Body of pancreas (tissue), 4 donors: ENCODE measurements at regions not wholly inside any gene's neighbourhood (a gene's known extent, or its start where the extent isn't known, plus 50 kb on each side); places are given as distances from the start of the nearest gene placed in this dataset.

Source experiments
- CTCF ChIP-seq, 7 experiments: fragments of 450-650 bp in 4 of 7; fragments of 200-600 bp in 3 of 7; sonication (generic) in 3 of 7; IDR thresholded peaks; one replicate each; pipeline ENCODE4 v1.5.1; 2016 to 2019; ENCODE audit warnings: antibody characterized with exemption in 7 of 7
- POLR2A ChIP-seq, 3 donors: fragments of 450-650 bp; IDR thresholded peaks; one replicate each; pipeline ENCODE4 v1.6.1; 2016; ENCODE audit warnings: antibody characterized with exemption in 3 of 3, mild to moderate bottlenecking in 2 of 3

GRCh38 chr10:3972460-3973301, 187.7 kb upstream of the KLF6 start:
- TF ChIP-seq CTCF (IDR thresholded peaks at IDR 0.05): no peak
- no peak for TF ChIP-seq POLR2A (IDR thresholded peaks at IDR 0.05)
